Keratinocyte (primary cell): ENCODE measurements at regions not wholly inside any gene's neighbourhood (a gene's known extent, or its start where the extent isn't known, plus 50 kb on each side); places are given as distances from the start of the nearest gene placed in this dataset.

Source experiments
- DNase-seq: peaks from one replicate; pipeline ENCODE4 v3.0.0-alpha.2; 2011; ENCODE audit warnings: low read depth, missing footprints, low spot score
- FAIRE-seq: peaks from 2 replicates; lab custom pipeline; 2011; peaks lifted over from hg19 to GRCh38; lab: Jason Lieb, UNC
- H2AFZ ChIP-seq: 2 replicates; pipeline ENCODE4 v1.6.0; 2012; ENCODE audit warnings: low read length, control low read depth, inconsistent platforms; ENCODE audit not compliant: control insufficient read depth
- H3K27ac ChIP-seq: 2 replicates; pipeline ENCODE4 v1.5.1; 2011; ENCODE audit warnings: low read length; ENCODE audit not compliant: control insufficient read depth, insufficient read depth
- H3K27me3 ChIP-seq: 3 replicates; pipeline ENCODE4 v1.6.0; 2011; ENCODE audit warnings: low read length; ENCODE audit not compliant: control insufficient read depth, insufficient read depth; ENCODE audit errors: extremely low read depth
- H3K36me3 ChIP-seq, 2 experiments: 2 replicates in 1 of 2; 3 replicates in 1 of 2; pipeline ENCODE4 v1.5.1; 2011; ENCODE audit warnings: low read length in 2 of 2, mild to moderate bottlenecking in 1 of 2; ENCODE audit not compliant: control insufficient read depth in 2 of 2, insufficient read depth in 2 of 2; ENCODE audit errors: extremely low read depth in 1 of 2
- H3K4me1 ChIP-seq: 3 replicates; pipeline ENCODE4 v1.5.1; 2011; ENCODE audit warnings: low read length; ENCODE audit not compliant: control insufficient read depth, insufficient read depth; ENCODE audit errors: extremely low read depth
- H3K4me2 ChIP-seq: 3 replicates; pipeline ENCODE4 v1.6.0; 2011; ENCODE audit warnings: low read depth, low read length; ENCODE audit not compliant: control insufficient read depth, insufficient read depth; ENCODE audit errors: extremely low read depth
- H3K4me3 ChIP-seq, 3 experiments: fragments of 200-600 bp in 1 of 3; sonication (generic) in 1 of 3; 2 replicates in 2 of 3; 3 replicates in 1 of 3; pipeline ENCODE4 v1.5.1; 2011 to 2016; ENCODE audit warnings: low read length in 3 of 3, mild to moderate bottlenecking in 3 of 3, control low read depth in 2 of 3, inconsistent platforms in 1 of 3, low read depth in 1 of 3, mixed read lengths in 1 of 3, mixed run types in 1 of 3, moderate library complexity in 1 of 3; ENCODE audit not compliant: control insufficient read depth in 2 of 3, insufficient read depth in 2 of 3; ENCODE audit errors: extremely low read depth in 1 of 3
- H3K79me2 ChIP-seq: 2 replicates; pipeline ENCODE4 v1.6.0; 2012; ENCODE audit warnings: low read length; ENCODE audit not compliant: control insufficient read depth, insufficient read depth
- H3K9ac ChIP-seq: 3 replicates; pipeline ENCODE4 v1.6.0; 2011; ENCODE audit warnings: low read length; ENCODE audit not compliant: control insufficient read depth, insufficient read depth; ENCODE audit errors: extremely low read depth
- H3K9me1 ChIP-seq: 3 replicates; pipeline ENCODE4 v1.6.0; 2011; ENCODE audit warnings: low read length; ENCODE audit not compliant: control insufficient read depth, insufficient read depth; ENCODE audit errors: extremely low read depth
- H3K9me3 ChIP-seq: 2 replicates; pipeline ENCODE4 v1.5.1; 2012; ENCODE audit warnings: low read depth, low read length; ENCODE audit not compliant: control insufficient read depth
- H4K20me1 ChIP-seq: 3 replicates; pipeline ENCODE4 v1.6.0; 2011; ENCODE audit warnings: low read length; ENCODE audit not compliant: control insufficient read depth, insufficient read depth; ENCODE audit errors: extremely low read depth
- CTCF ChIP-seq, 3 experiments: IDR thresholded peaks in 1 of 3; conservative IDR thresholded peaks in 1 of 3; optimal IDR thresholded peaks in 1 of 3; 2 replicates in 2 of 3; 3 replicates in 1 of 3; pipeline versions ENCODE3 to v1.5.1; 2011; ENCODE audit warnings: low read length in 3 of 3, mild to moderate bottlenecking in 3 of 3, moderate library complexity in 2 of 3, control low read depth in 1 of 3, inconsistent platforms in 1 of 3; ENCODE audit not compliant: insufficient read depth in 2 of 3; ENCODE audit errors: extremely low read depth in 1 of 3
- EZH2 ChIP-seq: IDR thresholded peaks from one replicate; pipeline ENCODE4 v1.6.1; 2012; ENCODE audit warnings: inconsistent platforms, mild to moderate bottlenecking, low read length, moderate library complexity
- dilution Hi-C: fragments of 300-500 bp; cut with MboI; formaldehyde crosslinking; loops from one replicate; pipeline ENCODE4 v1.7.0; 2020; ENCODE audit warnings: low sequenced_read_pairs; ENCODE audit not compliant: extremely low pct_ligation_motif_present

DNA sequence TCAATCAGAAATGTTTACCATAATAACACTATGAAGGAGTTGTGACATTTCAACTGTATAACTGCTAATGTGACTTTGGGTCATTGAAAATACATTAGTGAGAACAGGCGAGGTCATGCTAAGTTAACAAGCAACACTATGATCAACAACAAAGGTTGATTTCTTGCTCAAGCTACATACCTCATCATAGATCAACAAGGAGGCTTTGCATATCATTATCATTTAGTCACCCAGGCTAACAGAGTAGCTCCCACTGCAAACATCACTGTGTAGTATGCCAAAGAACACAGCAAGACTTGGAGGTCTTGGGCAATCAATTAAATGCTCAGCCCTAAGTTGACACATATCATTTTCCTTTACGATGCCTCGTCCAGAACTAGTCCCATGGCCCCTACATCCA, 212.5 kb downstream of the NOVA1 start:
- no peak overlapping the region for H3K27ac ChIP-seq
- H3K9me3 ChIP-seq = no peaks in the 10 kb centered on the region
- no peak overlapping the region for H3K4me3 ChIP-seq
- no peaks in the 10 kb centered on the region for H3K9me1 ChIP-seq
- H3K36me3 ChIP-seq = no peaks in the 10 kb centered on the region
- H3K79me2 ChIP-seq = no peaks in the 10 kb centered on the region
- no peak for TF ChIP-seq CTCF (optimal IDR thresholded peaks at IDR 0.05 in 1 of 3, IDR thresholded peaks at IDR 0.05 in 1 of 3, conservative IDR thresholded peaks at IDR 0.05 in 1 of 3; ENCODE audit: extremely low read depth in 1 of 3, insufficient read depth in 2 of 3, low read length in 3 of 3)
- no peak for TF ChIP-seq EZH2
- FAIRE-seq (no peak), DNase-seq (no peak)
- H2AFZ ChIP-seq = no peak overlapping the region
- H3K9ac ChIP-seq = no peak overlapping the region
- dilution Hi-C loops = no loop called here
- H3K4me1 ChIP-seq = no peaks in the 10 kb centered on the region
- no peak overlapping the region for H3K4me2 ChIP-seq
- H4K20me1 ChIP-seq = no peaks in the 10 kb centered on the region
- no peaks in the 10 kb centered on the region for H3K27me3 ChIP-seq

DNA sequence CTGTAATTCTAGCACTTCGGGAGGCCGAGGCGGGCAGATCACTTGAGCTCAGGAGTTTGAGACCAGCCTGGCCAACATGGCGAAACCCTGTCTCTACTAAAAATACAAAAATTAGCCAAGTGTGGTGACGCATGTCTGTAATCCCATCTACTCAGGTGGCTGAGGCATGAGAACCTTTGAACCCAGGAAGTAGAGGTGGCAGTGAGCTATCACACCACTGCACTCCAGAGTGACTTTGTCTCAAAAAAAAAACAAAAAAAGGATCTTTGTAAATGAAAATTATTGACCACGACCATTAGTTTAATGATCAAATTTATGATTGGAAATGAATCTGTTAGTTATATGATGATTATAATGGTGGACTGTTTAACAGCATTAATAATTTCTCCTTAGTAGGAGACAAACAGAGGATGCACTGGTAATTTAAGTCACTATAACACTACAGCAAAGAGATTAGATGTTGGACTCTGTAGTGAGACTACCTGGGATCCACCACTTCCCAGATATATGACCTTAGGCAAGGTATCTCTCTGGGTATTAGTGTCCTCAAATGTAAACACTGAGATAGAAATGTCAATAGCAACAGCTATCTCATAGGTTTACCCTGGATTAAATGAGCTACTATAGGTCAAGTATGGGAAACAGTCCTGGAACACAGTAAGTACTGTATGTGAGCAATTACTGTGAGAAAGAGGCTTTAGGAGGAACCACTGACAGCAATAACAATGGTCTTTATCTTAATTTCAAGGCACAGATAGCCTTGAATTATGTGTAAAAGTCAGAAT, 214.7 kb downstream of the NOVA1 start:
- Histone ChIP-seq H3K9ac (no peak overlapping the region), H3K4me1 (no peaks in the 10 kb centered on the region), H3K79me2 (no peaks in the 10 kb centered on the region), H3K9me1 (no peaks in the 10 kb centered on the region), H3K27ac (no peak overlapping the region), H3K27me3 (no peaks in the 10 kb centered on the region), H4K20me1 (no peaks in the 10 kb centered on the region), H3K4me3 (no peak overlapping the region), H2AFZ (no peak overlapping the region), H3K9me3 (no peaks in the 10 kb centered on the region), H3K4me2 (no peak overlapping the region), H3K36me3 (no peaks in the 10 kb centered on the region)
- no peak for FAIRE-seq
- TF ChIP-seq EZH2 = no peak
- no peak for TF ChIP-seq CTCF (optimal IDR thresholded peaks at IDR 0.05 in 1 of 3, IDR thresholded peaks at IDR 0.05 in 1 of 3, conservative IDR thresholded peaks at IDR 0.05 in 1 of 3; ENCODE audit: extremely low read depth in 1 of 3, insufficient read depth in 2 of 3, low read length in 3 of 3)
- dilution Hi-C loops = no loop called here
- DNase-seq = no peak
